H1 (cell line): ENCODE measurements at regions not wholly inside any gene's neighbourhood (a gene's known extent, or its start where the extent isn't known, plus 50 kb on each side); places are given as distances from the start of the nearest gene placed in this dataset.

ENCODE experiments used
- ASH2L ChIP-seq: fragments of 200-600, 300-600 bp; sonication (generic); IDR thresholded peaks from one replicate; pipeline ENCODE4 v1.7.1; 2017; ENCODE audit warnings: low read length
- BACH1 ChIP-seq: IDR thresholded peaks from 2 replicates; pipeline ENCODE4 v1.6.1; 2012; ENCODE audit warnings: low read length, improper control_type of control experiment
- CREB1 ChIP-seq: IDR thresholded peaks from 2 replicates; pipeline ENCODE4 v1.6.1; 2012; ENCODE audit warnings: inconsistent platforms
- E2F6 ChIP-seq: IDR thresholded peaks from 2 replicates; pipeline ENCODE4 v1.6.1; 2012; ENCODE audit warnings: inconsistent platforms
- EZH2 ChIP-seq: fragments of 200-600 bp; sonication (generic); IDR thresholded peaks from 2 replicates; pipeline ENCODE4 v1.7.1; 2012; ENCODE audit warnings: low read depth, mild to moderate bottlenecking, moderate library complexity, low read length, inconsistent platforms; ENCODE audit not compliant: severe bottlenecking
- FOSL1 ChIP-seq: IDR thresholded peaks from 2 replicates; pipeline ENCODE4 v1.6.1; 2011; ENCODE audit warnings: mild to moderate bottlenecking, low read depth, low read length, moderate library complexity; ENCODE audit not compliant: insufficient read depth
- POU5F1 ChIP-seq: IDR thresholded peaks from 2 replicates; pipeline ENCODE4 v1.6.1; 2011; ENCODE audit warnings: low read depth, mild to moderate bottlenecking, low read length, moderate library complexity
- YY1 ChIP-seq: IDR thresholded peaks from 2 replicates; pipeline ENCODE4 v1.6.1; 2011; ENCODE audit warnings: low read depth, mild to moderate bottlenecking, low read length
- TF ChIP-seq, protein P1 (sequence below): fragments of 300-600 bp; sonication (generic); IDR thresholded peaks from 2 replicates; pipeline ENCODE4 v1.7.1; 2012; ENCODE audit warnings: low read length, moderate library complexity, mild to moderate bottlenecking, inconsistent platforms; ENCODE audit not compliant: insufficient replicate concordance

- TF ChIP-seq, protein P1, sequence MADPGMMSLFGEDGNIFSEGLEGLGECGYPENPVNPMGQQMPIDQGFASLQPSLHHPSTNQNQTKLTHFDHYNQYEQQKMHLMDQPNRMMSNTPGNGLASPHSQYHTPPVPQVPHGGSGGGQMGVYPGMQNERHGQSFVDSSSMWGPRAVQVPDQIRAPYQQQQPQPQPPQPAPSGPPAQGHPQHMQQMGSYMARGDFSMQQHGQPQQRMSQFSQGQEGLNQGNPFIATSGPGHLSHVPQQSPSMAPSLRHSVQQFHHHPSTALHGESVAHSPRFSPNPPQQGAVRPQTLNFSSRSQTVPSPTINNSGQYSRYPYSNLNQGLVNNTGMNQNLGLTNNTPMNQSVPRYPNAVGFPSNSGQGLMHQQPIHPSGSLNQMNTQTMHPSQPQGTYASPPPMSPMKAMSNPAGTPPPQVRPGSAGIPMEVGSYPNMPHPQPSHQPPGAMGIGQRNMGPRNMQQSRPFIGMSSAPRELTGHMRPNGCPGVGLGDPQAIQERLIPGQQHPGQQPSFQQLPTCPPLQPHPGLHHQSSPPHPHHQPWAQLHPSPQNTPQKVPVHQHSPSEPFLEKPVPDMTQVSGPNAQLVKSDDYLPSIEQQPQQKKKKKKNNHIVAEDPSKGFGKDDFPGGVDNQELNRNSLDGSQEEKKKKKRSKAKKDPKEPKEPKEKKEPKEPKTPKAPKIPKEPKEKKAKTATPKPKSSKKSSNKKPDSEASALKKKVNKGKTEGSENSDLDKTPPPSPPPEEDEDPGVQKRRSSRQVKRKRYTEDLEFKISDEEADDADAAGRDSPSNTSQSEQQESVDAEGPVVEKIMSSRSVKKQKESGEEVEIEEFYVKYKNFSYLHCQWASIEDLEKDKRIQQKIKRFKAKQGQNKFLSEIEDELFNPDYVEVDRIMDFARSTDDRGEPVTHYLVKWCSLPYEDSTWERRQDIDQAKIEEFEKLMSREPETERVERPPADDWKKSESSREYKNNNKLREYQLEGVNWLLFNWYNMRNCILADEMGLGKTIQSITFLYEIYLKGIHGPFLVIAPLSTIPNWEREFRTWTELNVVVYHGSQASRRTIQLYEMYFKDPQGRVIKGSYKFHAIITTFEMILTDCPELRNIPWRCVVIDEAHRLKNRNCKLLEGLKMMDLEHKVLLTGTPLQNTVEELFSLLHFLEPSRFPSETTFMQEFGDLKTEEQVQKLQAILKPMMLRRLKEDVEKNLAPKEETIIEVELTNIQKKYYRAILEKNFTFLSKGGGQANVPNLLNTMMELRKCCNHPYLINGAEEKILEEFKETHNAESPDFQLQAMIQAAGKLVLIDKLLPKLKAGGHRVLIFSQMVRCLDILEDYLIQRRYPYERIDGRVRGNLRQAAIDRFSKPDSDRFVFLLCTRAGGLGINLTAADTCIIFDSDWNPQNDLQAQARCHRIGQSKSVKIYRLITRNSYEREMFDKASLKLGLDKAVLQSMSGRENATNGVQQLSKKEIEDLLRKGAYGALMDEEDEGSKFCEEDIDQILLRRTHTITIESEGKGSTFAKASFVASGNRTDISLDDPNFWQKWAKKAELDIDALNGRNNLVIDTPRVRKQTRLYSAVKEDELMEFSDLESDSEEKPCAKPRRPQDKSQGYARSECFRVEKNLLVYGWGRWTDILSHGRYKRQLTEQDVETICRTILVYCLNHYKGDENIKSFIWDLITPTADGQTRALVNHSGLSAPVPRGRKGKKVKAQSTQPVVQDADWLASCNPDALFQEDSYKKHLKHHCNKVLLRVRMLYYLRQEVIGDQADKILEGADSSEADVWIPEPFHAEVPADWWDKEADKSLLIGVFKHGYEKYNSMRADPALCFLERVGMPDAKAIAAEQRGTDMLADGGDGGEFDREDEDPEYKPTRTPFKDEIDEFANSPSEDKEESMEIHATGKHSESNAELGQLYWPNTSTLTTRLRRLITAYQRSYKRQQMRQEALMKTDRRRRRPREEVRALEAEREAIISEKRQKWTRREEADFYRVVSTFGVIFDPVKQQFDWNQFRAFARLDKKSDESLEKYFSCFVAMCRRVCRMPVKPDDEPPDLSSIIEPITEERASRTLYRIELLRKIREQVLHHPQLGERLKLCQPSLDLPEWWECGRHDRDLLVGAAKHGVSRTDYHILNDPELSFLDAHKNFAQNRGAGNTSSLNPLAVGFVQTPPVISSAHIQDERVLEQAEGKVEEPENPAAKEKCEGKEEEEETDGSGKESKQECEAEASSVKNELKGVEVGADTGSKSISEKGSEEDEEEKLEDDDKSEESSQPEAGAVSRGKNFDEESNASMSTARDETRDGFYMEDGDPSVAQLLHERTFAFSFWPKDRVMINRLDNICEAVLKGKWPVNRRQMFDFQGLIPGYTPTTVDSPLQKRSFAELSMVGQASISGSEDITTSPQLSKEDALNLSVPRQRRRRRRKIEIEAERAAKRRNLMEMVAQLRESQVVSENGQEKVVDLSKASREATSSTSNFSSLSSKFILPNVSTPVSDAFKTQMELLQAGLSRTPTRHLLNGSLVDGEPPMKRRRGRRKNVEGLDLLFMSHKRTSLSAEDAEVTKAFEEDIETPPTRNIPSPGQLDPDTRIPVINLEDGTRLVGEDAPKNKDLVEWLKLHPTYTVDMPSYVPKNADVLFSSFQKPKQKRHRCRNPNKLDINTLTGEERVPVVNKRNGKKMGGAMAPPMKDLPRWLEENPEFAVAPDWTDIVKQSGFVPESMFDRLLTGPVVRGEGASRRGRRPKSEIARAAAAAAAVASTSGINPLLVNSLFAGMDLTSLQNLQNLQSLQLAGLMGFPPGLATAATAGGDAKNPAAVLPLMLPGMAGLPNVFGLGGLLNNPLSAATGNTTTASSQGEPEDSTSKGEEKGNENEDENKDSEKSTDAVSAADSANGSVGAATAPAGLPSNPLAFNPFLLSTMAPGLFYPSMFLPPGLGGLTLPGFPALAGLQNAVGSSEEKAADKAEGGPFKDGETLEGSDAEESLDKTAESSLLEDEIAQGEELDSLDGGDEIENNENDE, result no peak
- no peak for TF ChIP-seq CREB1
- TF ChIP-seq BACH1, result no peak
- TF ChIP-seq FOSL1, result no peak
- TF ChIP-seq POU5F1, result no peak
- no peak for TF ChIP-seq E2F6
- no peak for TF ChIP-seq ASH2L
- no peak for TF ChIP-seq EZH2
- TF ChIP-seq YY1, result no peak
Observed at GRCh38 chr5:168073311-168073710, 218.1 kb upstream of the WWC1 start (continued).
